Esophagus squamous epithelium (tissue), 4 donors: ENCODE measurements at regions not wholly inside any gene's neighbourhood (a gene's known extent, or its start where the extent isn't known, plus 50 kb on each side); places are given as distances from the start of the nearest gene placed in this dataset.
"Not testable (repeated sequence)": the region's sequence is repeated elsewhere in the genome, so short reads cannot be mapped to it uniquely, and the experiment has no call there.

Experiments used
- CTCF ChIP-seq, 6 experiments: fragments of 450-650 bp in 4 of 6; fragments of 200-600 bp in 2 of 6; sonication (generic) in 2 of 6; IDR thresholded peaks; one replicate each; pipeline ENCODE4 v1.5.1; 2016 to 2019; ENCODE audit warnings: antibody characterized with exemption in 6 of 6, mild to moderate bottlenecking in 4 of 6, moderate library complexity in 4 of 6
- POLR2A ChIP-seq, 4 donors: fragments of 450-650 bp; IDR thresholded peaks; one replicate each; pipeline ENCODE4 v1.6.1; 2017; ENCODE audit warnings: antibody characterized with exemption in 4 of 4, mild to moderate bottlenecking in 4 of 4, moderate library complexity in 3 of 4

- not testable (repeated sequence) for TF ChIP-seq CTCF, POLR2A (IDR thresholded peaks at IDR 0.05)
Measured at GRCh38 chr17:16849861-16850260, 122.1 kb downstream of the TNFRSF13B start.
